C4-2B (cell line): ENCODE measurements at regions not wholly inside any gene's neighbourhood (a gene's known extent, or its start where the extent isn't known, plus 50 kb on each side); places are given as distances from the start of the nearest gene placed in this dataset.

ENCODE experiments used
- H3K27ac ChIP-seq: fragments of 450-650 bp; 2 replicates; pipeline ENCODE4 v1.5.1; 2017
- CTCF ChIP-seq: fragments of 450-650 bp; conservative IDR thresholded peaks from 2 replicates; pipeline ENCODE4 v1.5.1; 2017; ENCODE audit warnings: mild to moderate bottlenecking
- ZFX ChIP-seq: fragments of 450-650 bp; IDR thresholded peaks from 2 replicates; pipeline ENCODE4 v1.6.1; 2017

DNA sequence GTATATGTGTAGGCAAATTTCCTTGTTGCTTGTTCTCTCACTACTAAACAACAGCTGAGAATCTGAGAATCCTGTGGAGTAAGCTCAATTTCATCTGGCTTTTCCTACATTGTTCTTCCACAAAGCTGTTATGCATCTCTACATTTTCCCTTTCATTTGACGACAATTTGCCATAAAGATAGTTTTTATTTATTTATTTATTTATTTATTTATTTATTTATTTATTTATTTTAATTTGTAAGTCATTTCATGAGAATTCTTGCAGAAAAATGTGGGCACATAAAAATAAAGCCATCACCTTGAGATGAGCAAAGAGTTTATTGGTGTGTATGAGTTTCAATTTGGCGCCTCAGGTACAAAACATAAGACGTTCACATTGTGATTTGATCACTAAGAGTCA, 545.9 kb upstream of the SEL1L start:
- H3K27ac ChIP-seq = no peak overlapping the region
- TF ChIP-seq ZFX = no peak
- no peak for TF ChIP-seq CTCF

DNA sequence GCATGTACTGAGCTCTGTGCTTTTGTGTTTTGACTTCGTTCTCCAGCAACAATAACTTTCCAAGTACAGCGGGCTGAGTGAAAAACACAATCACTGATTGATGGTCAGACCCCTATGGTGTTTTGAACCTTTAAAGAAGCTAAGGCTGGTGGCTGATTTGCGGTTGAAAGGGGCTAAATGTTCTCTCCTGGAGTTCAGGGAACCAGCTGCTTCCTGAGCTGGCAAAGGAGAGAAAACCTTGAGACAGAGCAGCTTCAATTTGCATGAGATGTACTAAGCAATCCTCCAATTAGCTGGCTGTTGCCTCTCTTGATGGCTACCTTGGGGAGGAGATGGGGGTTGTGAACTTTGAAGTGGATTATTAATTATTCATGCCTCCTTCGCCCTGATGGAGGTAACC, 546.7 kb upstream of the SEL1L start:
- no peak overlapping the region for H3K27ac ChIP-seq
- TF ChIP-seq CTCF = no peak
- TF ChIP-seq ZFX = no peak

DNA sequence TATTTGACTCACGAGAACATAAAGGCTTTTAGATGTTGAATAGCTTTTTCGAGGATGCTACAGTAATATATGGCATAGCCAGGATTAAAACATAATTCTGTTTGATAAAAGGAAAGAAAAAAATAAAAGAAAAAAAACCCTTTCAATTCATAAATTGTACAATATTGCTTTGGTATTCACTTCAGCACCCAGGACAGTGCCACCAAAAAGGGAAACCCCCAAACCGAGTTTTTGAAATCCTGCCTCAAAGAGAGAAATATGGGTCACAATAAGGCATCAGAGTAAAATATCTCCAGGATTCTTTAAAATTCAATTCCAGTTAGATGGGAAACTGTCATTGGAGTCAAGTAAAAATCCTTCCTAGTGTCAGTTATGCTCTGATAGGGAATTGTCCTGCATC, 551.2 kb upstream of the SEL1L start:
- no peak for TF ChIP-seq CTCF
- TF ChIP-seq ZFX = no peak

DNA sequence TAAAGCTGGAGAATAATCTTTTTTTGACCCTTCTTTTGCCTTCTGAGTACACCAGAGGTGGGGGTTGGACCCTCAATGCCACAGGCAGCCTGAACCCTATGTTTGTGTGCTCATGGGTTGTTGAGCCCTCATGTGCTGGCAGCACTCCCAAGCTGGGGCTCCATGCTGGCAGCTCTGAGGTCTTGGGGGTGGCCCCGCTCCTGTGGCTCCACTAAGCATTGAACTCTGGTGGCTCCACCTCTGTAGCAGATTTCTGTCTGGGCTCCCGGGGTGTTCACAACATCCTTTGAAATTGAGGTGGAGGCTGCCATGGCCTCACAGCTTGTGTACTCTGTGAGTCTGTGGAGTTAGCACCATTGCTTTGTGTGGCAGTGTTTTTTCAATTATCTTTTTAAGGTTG, 557.4 kb upstream of the SEL1L start:
- no peak overlapping the region for H3K27ac ChIP-seq

More for the DNA sequence above, 551.2 kb upstream of the SEL1L start:
- H3K27ac ChIP-seq = no peak overlapping the region

GRCh38 chr14:82094829-82095345, 561.2 kb upstream of the SEL1L start:
- no peak overlapping the region for H3K27ac ChIP-seq
- TF ChIP-seq ZFX = no peak
- TF ChIP-seq CTCF = no peak

More for the DNA sequence above, 557.4 kb upstream of the SEL1L start:
- TF ChIP-seq ZFX (no peak), CTCF (no peak)

- TF ChIP-seq CTCF = no peak
- no peak for TF ChIP-seq ZFX
- no peak overlapping the region for H3K27ac ChIP-seq
Measured at GRCh38 chr14:82104013-82104412, 570.4 kb upstream of the SEL1L start.

DNA sequence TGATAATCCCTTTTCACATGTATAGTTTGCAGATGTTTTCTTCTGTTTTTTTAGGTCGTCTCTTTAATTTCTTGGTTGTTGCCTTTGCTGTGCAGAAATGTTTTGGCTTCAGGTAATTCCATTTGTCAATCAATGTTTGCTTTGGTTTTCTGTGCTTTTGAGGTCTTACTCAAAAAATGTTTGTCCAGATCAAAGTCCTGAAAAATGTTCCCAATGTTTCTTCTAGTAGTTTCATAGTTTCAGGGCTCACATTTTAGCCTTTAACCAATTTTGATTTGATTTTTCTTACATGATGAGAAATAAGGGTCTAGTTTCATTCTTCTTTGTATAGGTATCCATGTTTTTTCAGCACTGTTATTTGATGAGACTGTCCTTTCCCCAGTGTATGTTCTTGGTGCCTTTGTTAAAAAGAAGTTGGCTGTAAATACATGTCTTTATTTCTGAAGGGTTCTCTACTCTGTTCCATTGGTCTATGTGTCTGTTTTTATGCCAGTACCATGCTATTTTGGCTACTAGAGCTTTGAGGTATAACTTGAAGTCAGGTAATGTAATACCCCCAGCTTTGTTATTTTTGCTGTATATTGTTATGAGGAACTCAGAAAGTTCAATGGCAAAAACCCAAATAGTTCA, 578.7 kb upstream of the SEL1L start:
- H3K27ac ChIP-seq = no peak overlapping the region
- TF ChIP-seq ZFX = no peak
- TF ChIP-seq CTCF = no peak
